ENCODE measurements at regions not wholly inside any gene's neighbourhood (a gene's known extent, or its start where the extent isn't known, plus 50 kb on each side); places are given as distances from the start of the nearest gene placed in this dataset.
A peak's percentile ranks its signal among the peaks of the same experiment; 100 is the strongest.

DNA sequence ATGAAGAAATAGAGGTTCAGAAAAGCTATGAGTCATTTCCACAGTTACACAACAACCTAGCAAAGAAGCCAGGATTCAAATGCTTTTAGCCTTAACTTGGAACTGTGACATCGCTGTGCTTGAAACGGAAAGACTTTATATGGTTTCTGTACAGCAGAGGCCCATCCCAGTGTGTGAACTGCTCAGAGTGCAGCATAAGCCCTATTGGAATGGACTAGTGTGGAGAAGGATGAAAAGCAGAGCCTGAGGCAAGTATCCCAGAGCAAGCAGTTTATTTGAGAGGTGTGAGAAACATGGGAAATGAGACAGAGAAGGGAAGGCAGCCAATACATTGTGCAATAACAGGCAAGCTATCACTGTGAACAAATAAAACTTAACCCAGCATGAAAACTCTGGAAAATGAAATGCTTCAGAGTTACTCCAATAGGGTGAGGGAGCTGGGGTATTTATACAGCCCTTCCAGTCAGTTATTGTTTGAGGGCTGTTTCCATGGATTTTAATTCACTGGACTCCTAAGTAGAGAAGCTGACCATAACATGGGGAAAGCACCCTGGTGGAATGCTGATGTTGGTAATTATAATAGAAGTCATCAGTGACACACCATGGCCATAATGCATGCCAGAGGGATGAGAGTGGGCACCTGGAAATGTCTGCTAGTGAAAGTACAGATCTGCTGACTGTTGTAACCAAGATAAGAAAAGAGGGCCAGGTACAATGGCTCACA, 254.0 kb upstream of the POU3F3 start (continued):
- no peak for TF ChIP-seq ZBTB44 (tag by site-specific recombination; IDR thresholded peaks at IDR 0.05)
- TF ChIP-seq ZFP69B (tag by site-specific recombination; IDR thresholded peaks at IDR 0.05), result no peak
- TF ChIP-seq SP3 (tag by site-specific recombination; IDR thresholded peaks at IDR 0.05), result no peak
- no peak for TF ChIP-seq ZNF768 (tag by site-specific recombination; IDR thresholded peaks at IDR 0.05)
- no peak for TF ChIP-seq ZNF626 (tag by site-specific recombination; IDR thresholded peaks at IDR 0.05)
- no peak for TF ChIP-seq ZFP37 (tag by site-specific recombination; IDR thresholded peaks at IDR 0.05)
- peak; percentile 22 for TF ChIP-seq SETDB1 (IDR thresholded peaks at IDR 0.05; ENCODE audit: insufficient read length, low read length)
- TF ChIP-seq, protein P1, sequence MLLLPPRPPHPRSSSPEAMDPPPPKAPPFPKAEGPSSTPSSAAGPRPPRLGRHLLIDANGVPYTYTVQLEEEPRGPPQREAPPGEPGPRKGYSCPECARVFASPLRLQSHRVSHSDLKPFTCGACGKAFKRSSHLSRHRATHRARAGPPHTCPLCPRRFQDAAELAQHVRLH (tag by site-specific recombination; IDR thresholded peaks at IDR 0.05), result no peak

DNA sequence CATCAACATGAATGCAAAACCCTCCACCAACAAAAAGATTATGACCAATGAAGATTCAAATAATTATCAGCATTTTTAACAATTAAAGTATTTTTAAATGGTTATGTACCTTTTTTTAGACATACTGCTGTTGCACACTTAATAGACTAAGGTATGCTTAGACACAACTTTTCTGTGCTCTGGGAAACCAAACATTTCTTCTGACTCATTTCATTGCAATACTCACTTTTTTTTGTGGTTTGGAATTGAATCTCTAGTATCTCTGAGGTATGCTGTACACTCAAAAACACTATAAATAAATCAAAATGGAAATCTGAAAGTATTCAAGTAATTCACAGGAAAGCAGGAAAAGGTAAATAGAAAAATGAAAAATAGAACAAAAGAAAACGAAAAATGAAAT, 247.9 kb upstream of the POU3F3 start:
- H3K4me1 ChIP-seq (ENCODE audit: control insufficient read depth, insufficient read depth, low read length), result no peaks in the 10 kb centered on the region
- TF ChIP-seq ZNF521 (tag by site-specific recombination; IDR thresholded peaks at IDR 0.05), result no peak
- no peak for TF ChIP-seq ZNF354C (tag by site-specific recombination; IDR thresholded peaks at IDR 0.05; ENCODE audit: borderline replicate concordance, low read depth)
- no peak for TF ChIP-seq TCF7L2 (IDR thresholded peaks at IDR 0.05; ENCODE audit: borderline replicate concordance, low read depth, low read length)
- no peak for TF ChIP-seq PBX3 (CRISPR knock-in tag; IDR thresholded peaks at IDR 0.05)
- TF ChIP-seq ZNF785 (tag by site-specific recombination; IDR thresholded peaks at IDR 0.05), result no peak
- TF ChIP-seq, protein P2, sequence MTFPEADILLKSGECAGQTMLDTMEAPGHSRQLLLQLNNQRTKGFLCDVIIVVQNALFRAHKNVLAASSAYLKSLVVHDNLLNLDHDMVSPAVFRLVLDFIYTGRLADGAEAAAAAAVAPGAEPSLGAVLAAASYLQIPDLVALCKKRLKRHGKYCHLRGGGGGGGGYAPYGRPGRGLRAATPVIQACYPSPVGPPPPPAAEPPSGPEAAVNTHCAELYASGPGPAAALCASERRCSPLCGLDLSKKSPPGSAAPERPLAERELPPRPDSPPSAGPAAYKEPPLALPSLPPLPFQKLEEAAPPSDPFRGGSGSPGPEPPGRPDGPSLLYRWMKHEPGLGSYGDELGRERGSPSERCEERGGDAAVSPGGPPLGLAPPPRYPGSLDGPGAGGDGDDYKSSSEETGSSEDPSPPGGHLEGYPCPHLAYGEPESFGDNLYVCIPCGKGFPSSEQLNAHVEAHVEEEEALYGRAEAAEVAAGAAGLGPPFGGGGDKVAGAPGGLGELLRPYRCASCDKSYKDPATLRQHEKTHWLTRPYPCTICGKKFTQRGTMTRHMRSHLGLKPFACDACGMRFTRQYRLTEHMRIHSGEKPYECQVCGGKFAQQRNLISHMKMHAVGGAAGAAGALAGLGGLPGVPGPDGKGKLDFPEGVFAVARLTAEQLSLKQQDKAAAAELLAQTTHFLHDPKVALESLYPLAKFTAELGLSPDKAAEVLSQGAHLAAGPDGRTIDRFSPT (tag by site-specific recombination; IDR thresholded peaks at IDR 0.05), result no peak
- no peak for TF ChIP-seq PRDM6 (tag by site-specific recombination; IDR thresholded peaks at IDR 0.05)
- TF ChIP-seq, protein P3, sequence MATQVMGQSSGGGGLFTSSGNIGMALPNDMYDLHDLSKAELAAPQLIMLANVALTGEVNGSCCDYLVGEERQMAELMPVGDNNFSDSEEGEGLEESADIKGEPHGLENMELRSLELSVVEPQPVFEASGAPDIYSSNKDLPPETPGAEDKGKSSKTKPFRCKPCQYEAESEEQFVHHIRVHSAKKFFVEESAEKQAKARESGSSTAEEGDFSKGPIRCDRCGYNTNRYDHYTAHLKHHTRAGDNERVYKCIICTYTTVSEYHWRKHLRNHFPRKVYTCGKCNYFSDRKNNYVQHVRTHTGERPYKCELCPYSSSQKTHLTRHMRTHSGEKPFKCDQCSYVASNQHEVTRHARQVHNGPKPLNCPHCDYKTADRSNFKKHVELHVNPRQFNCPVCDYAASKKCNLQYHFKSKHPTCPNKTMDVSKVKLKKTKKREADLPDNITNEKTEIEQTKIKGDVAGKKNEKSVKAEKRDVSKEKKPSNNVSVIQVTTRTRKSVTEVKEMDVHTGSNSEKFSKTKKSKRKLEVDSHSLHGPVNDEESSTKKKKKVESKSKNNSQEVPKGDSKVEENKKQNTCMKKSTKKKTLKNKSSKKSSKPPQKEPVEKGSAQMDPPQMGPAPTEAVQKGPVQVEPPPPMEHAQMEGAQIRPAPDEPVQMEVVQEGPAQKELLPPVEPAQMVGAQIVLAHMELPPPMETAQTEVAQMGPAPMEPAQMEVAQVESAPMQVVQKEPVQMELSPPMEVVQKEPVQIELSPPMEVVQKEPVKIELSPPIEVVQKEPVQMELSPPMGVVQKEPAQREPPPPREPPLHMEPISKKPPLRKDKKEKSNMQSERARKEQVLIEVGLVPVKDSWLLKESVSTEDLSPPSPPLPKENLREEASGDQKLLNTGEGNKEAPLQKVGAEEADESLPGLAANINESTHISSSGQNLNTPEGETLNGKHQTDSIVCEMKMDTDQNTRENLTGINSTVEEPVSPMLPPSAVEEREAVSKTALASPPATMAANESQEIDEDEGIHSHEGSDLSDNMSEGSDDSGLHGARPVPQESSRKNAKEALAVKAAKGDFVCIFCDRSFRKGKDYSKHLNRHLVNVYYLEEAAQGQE (tag by site-specific recombination; IDR thresholded peaks at IDR 0.05), result no peak
- no peak for TF ChIP-seq HOXA7 (CRISPR knock-in tag; IDR thresholded peaks at IDR 0.05; ENCODE audit: borderline replicate concordance)
- no peak for TF ChIP-seq ZNF501 (tag by site-specific recombination; IDR thresholded peaks at IDR 0.05)
- TF ChIP-seq ZSCAN23 (tag by site-specific recombination; IDR thresholded peaks at IDR 0.05), result no peak
- no peak for TF ChIP-seq ZBTB26 (tag by site-specific recombination; optimal IDR thresholded peaks at IDR 0.05)
- H3K36me3 ChIP-seq (ENCODE audit: control insufficient read depth in 2 of 2, insufficient read depth in 1 of 2, low read length in 2 of 2), result no peaks in the 10 kb centered on the region
- H3K4me3 ChIP-seq (ENCODE audit: low read depth, low read length), result no peak overlapping the region
- CTCF ChIA-PET, result no interaction called here
- no peaks in the 10 kb centered on the region for H3K9me3 ChIP-seq (ENCODE audit: control insufficient read depth, insufficient read depth, low read depth, low read length)
- POLR2A ChIA-PET, result no interaction called here
- H3K27ac ChIP-seq (ENCODE audit: extremely low read depth, low read depth, low read length), result no peak overlapping the region
